Right ventricle myocardium superior (tissue), 1 donor: ENCODE measurements at regions not wholly inside any gene's neighbourhood (a gene's known extent, or its start where the extent isn't known, plus 50 kb on each side); places are given as distances from the start of the nearest gene placed in this dataset.

Source experiments
- ATAC-seq: fragments of 200-7000 bp; cut with Tn5 transposase; one replicate; pipeline ENCODE4 v1.9.1; 2020; ENCODE audit warnings: mild to moderate bottlenecking; ENCODE audit not compliant: poor library complexity
- DNase-seq: peaks from one replicate; pipeline ENCODE4 v3.0.0-alpha.2; 2020
- intact Hi-C: fragments of 100-400 bp; cut with DNase I; formaldehyde crosslinking; loops from one replicate; pipeline ENCODE4 v1.11.2; 2022
- donor health status: DM: no; HTN: yes; CAD: no; lungs with severe emphysema.

- DNase-seq, result no peak
- ATAC-seq, result no peak
- intact Hi-C loops, result no loop called here
These were observed 71.0 kb downstream of the TMPRSS5 start for GRCh38 chr11:113634940-113635575.

DNA sequence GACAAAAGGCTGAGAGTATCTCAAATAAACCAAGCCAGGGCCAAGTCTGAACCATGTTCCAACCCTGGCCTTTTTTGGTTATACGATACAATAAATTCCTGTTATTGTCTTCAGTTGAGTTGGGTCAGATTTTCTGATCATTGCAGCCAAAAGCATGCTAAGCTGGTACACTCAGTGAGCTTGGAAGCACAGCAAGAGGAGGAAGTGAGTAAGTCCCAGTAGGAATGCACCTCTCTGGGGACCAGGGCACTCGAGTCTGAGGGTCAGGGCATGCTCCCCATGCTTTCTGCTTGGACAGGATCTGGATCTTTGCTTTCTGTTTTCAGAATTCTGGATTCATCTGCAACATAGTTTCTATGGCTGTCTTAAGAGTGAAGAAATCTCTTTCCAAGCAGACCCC, 73.1 kb downstream of the TMPRSS5 start:
- no peak for ATAC-seq
- intact Hi-C loops, result no loop called here
- no peak for DNase-seq

- intact Hi-C loops, result no loop called here
- DNase-seq (no peak), ATAC-seq (no peak)
These were observed 76.5 kb downstream of the TMPRSS5 start for GRCh38 chr11:113629562-113629961.

DNA sequence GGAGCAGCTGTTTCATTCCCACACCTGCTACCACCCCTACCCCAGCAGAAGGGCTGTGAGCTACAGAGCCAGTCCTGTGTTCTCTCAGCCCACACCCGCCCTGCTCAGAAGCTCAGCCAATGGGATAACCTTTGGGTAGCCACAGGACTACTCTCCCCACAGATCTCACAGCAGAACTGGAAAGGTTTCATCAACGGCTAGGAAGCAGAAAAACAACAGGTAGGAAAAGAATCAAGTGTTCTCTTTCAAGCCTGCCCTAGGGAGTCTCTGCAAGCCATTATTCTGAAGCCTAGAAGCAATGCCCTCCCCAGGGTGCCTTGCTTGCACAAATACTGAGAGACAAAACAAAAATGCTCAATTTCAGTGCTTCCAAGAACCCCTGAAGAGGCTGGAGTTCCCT, 77.2 kb downstream of the TMPRSS5 start:
- intact Hi-C loops, result no loop called here
- ATAC-seq (no peak), DNase-seq (no peak)

DNA sequence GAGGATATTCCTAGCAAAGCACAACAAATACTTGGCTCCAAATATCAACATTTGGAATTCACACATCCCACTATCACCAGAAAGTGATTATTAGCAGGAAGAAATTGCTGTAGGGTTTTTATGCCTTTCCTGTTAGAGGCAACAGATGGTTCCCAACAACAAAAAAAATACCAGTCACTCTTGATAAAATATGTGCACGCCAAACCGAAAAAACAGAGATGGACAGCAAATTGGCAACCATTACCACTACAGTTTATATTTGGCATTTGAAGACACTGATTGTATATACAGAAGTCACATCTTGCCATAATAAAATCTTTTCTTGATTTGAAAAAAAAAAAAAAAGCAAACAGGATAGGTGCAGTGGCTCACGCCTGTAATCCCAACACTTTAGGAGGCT, 78.2 kb downstream of the TMPRSS5 start:
- intact Hi-C loops, result no loop called here
- ATAC-seq, result no peak
- DNase-seq, result no peak

- intact Hi-C loops, result no loop called here
- ATAC-seq, result no peak
- DNase-seq, result no peak
These were observed 78.8 kb downstream of the TMPRSS5 start for GRCh38 chr11:113627297-113627696.

DNA sequence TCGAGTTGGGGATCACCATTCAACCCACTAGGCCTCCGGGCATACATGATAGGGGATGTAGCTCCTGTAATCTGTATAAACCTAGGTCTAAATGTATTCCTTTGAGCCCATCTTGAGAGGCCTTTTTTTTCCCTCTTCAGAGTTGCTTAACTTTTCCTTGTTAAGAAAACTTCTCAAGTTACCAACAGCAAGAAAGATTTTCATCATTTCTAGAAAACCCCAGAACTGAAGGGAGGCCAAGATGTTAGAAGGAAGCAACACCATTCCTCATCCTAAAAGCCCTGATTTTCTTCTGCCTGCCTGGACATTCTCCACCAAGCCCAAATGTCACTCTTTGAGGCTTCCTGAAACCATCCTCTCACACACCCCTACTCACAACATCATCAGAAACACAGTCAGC, 79.4 kb downstream of the TMPRSS5 start:
- ATAC-seq, result no peak
- intact Hi-C loops, result no loop called here
- DNase-seq, result no peak

DNA sequence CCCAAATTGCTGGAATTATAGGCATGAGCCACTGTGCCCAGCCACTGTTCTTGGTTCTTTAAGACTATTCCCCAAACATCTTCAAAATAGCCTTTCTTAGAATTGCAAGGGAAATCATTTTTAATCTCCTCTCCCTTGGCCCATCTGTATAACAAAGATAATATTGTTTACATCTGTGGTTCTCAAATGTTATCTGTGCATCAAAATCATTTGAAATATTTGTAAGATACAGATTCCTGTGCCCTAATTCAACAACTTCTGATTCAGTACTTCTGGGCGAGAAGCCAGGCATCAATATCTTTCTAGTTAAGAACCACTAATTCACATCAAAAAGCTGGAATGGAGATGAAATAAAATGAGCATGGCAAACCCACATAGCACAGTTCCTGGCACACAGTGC, 83.0 kb downstream of the TMPRSS5 start:
- no peak for DNase-seq
- ATAC-seq, result no peak
- intact Hi-C loops, result no loop called here

DNA sequence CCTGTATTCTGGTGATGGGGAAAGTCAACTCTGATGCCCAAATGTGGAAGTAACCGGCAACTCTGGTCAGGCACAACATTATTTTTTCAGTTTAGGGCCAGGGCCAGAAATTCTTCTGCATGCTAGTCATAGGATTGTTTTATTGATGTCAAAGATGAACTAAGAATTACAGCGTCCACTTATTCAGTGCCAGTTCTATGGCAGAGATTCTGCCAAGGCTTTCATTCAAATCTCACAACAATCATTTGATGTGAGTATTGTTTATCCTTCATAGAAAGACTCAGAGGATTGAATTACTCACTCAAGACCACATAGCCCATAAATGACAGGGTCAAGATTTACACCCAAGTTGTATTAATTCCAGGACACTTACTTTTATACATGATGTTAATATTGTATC, 87.7 kb downstream of the TMPRSS5 start:
- intact Hi-C loops, result no loop called here
- no peak for DNase-seq
- no peak for ATAC-seq

- intact Hi-C loops, result no loop called here
- DNase-seq (no peak), ATAC-seq (no peak)
These were observed 90.3 kb downstream of the TMPRSS5 start for GRCh38 chr11:113615773-113616172.

DNA sequence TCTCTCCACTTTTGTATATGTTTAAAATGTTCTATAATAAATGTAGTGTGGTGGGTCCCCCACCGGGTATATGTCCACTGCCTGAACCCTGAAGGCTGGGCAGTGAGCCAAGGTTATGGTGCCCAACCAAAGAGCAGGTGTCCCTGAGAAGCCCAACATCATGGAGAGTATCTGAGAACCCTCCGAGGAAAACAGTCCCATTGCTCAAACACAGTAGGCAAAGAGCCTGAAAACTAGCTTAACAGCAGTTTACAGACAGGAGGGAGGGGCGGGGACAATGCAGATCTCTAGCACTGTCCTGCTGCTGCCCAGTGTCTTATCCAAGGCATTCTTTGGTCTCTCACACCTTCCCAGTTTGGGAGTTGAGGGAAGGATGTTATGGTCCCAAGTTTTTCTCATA, 91.0 kb downstream of the TMPRSS5 start:
- no peak for ATAC-seq
- intact Hi-C loops, result no loop called here

DNA sequence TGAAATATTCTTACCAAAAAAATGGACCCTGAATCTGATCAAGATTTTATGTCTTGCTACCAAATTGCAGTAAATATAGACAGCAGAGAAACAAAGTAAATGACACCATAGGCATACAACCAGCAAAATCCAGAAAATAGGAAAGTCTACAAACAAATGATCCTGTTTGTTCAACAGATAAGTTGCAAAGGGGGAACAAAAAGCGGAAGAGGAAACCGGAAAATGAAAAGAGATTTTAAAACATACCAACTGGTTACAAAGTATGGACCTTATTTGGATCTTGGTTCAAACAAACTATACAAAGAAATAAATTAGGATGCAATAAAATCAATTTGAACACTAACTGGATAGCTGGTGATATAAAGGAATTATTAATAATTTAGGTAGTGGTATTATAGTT, 92.0 kb downstream of the TMPRSS5 start:
- intact Hi-C loops, result no loop called here
- no peak for ATAC-seq
- DNase-seq, result no peak

More for the DNA sequence above, 91.0 kb downstream of the TMPRSS5 start:
- no peak for DNase-seq

DNA sequence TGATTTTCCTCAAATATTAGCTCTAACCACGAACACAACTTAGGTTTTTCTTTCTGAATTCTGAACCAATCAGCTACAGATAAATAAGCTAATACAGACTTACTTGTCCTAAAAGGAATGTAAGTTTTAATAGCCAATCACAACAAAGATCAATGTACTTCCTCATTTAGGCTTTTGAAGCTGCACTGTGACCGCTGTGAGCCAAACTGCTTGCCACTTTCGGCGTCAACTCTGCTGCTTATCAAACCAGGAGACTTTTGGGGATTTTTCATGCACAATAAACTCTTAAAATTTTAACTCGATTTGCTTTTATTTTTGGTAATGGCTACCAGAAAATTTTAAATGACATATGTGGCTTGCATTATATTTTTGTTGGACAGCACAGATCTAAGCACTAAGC, 92.5 kb downstream of the TMPRSS5 start:
- intact Hi-C loops, result no loop called here
- no peak for DNase-seq
- no peak for ATAC-seq

DNA sequence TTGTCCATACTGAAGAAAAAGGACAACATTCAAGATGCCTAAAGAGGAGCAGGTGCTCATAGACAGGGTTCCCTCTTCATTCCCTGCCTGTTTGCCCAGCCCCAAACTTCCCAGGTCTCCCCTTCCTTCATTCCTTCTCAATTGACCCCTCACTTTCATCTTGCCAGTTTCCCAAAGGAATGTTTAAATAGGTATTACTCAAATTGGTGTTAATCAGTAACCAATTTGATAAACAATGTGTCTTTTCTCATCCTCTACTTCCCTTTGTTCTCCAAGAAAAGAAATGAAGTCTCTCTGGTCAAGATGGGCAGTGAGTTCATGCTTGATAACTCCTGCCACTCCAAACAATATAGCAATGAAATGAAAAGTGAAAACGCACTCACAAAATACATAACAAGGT, 101.9 kb downstream of the TMPRSS5 start:
- ATAC-seq (no peak), DNase-seq (no peak)
- intact Hi-C loops, result no loop called here

GRCh38 chr11:113603277-113604059, 102.6 kb downstream of the TMPRSS5 start:
- DNase-seq (peak; percentile 72), ATAC-seq (peak; percentile 98)
- intact Hi-C loops, result no loop called here

- peak; percentile 12 for ATAC-seq
- no peak for DNase-seq
- intact Hi-C loops, result no loop called here
These were observed 103.6 kb downstream of the TMPRSS5 start for GRCh38 chr11:113602483-113602882.

DNA sequence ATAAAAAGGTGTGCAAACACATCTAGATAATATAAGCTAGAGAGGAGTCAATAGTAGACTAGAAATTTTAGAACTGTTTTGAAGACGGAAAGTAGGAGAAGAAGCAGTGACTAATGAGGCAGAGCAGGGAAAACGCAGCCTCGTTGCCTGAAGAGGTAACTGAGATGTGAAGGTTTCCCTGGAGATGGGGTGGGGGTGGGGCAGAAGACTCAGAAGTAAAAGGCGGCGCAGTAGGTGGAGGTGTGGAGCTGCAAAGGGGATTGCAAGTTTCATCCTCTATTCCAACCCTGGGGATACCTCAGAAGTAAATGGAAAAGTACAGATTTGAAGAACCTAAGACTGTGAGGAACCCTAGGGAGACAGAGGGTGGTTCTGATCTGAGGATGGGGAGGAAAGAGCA, 109.5 kb downstream of the TMPRSS5 start:
- ATAC-seq, result no peak
- no peak for DNase-seq
- intact Hi-C loops, result no loop called here

DNA sequence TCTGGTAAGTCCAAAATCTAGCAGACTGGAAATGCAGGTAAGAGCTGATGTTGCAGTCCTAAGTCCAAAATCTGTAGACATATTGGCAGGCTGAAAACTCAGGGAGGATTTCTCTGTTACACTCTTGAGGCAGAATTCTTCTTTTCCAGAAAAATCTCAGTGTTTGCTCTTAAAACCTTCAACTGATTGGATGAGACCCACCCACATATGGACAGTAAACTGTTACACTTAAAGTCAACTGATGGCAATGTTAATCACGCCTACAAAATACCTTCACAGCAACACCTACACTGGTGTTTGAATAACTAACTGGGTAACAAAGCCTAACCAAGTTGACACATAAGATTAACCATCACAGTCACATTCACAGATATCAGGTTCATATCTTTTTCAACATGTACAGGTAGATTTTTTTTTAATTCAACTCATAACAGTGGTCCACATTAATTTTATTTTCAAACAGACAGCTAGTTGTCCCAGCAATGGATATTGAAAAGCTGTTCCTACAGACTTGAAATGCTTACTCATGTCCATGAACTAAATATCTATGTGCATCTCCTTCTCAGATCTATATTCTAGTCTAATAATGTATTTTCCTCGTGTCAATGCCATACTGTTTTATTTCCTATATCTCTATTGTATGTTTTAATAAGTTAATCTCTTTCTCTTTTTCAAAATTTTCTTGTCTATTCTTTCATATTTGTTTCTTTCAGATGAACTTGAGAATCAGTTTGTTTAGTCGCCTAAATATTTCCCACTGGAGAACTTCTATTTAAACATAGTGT, 110.1 kb downstream of the TMPRSS5 start:
- intact Hi-C loops, result no loop called here
- ATAC-seq, result no peak
- no peak for DNase-seq

- ATAC-seq, result peak; percentile 56
- intact Hi-C loops, result no loop called here
These were observed 112.3 kb downstream of the TMPRSS5 start for GRCh38 chr11:113593698-113594308.

More at GRCh38 chr11:113593698-113594308, 112.3 kb downstream of the TMPRSS5 start:
- DNase-seq, result no peak
